Liver (tissue), 8 donors: ENCODE measurements at regions not wholly inside any gene's neighbourhood (a gene's known extent, or its start where the extent isn't known, plus 50 kb on each side); places are given as distances from the start of the nearest gene placed in this dataset.

Experiments
- DNase-seq: peaks from one replicate; pipeline ENCODE4 v3.0.0-alpha.2; 2017; ENCODE audit warnings: low spot score
- H3K27ac ChIP-seq, 2 donors: one replicate each; pipeline ENCODE4 v1.7.0; 2013; ENCODE audit warnings: inconsistent platforms in 2 of 2, low read length in 2 of 2, control low read depth in 1 of 2, low read depth in 1 of 2, mild to moderate bottlenecking in 1 of 2
- H3K27me3 ChIP-seq, 4 donors: one replicate each; pipeline versions ENCODE4 v1.6.1 to v1.7.0; 2013; ENCODE audit warnings: low read length in 3 of 4, inconsistent platforms in 1 of 4, mild to moderate bottlenecking in 1 of 4, moderate library complexity in 1 of 4; ENCODE audit not compliant: control insufficient read depth in 4 of 4, insufficient read depth in 4 of 4
- H3K36me3 ChIP-seq, 4 donors: one replicate each; pipeline versions ENCODE4 v1.6.1 to v1.7.0; 2013; ENCODE audit warnings: low read length in 3 of 4, mild to moderate bottlenecking in 3 of 4, low read depth in 1 of 4, moderate library complexity in 1 of 4; ENCODE audit not compliant: control insufficient read depth in 4 of 4, insufficient read depth in 3 of 4
- H3K4me1 ChIP-seq, 4 donors: one replicate each; pipeline versions ENCODE4 v1.6.1 to v1.7.0; 2013; ENCODE audit warnings: low read length in 3 of 4, mild to moderate bottlenecking in 3 of 4, moderate library complexity in 1 of 4; ENCODE audit not compliant: control insufficient read depth in 4 of 4, insufficient read depth in 4 of 4
- H3K4me3 ChIP-seq, 3 donors: one replicate each; pipeline versions ENCODE4 v1.6.1 to v1.7.0; 2013; ENCODE audit warnings: low read length in 3 of 3, control low read depth in 1 of 3, low read depth in 1 of 3, mild to moderate bottlenecking in 1 of 3
- H3K9ac ChIP-seq, 2 donors: one replicate each; pipeline ENCODE4 v1.7.0; 2013; ENCODE audit warnings: low read length in 2 of 2, mild to moderate bottlenecking in 2 of 2, moderate library complexity in 2 of 2, control low read depth in 1 of 2, low read depth in 1 of 2
- H3K9me3 ChIP-seq, 4 donors: one replicate each; pipeline versions ENCODE4 v1.6.1 to v1.7.0; 2013; ENCODE audit warnings: low read length in 3 of 4; ENCODE audit not compliant: control insufficient read depth in 4 of 4
- ATF3 ChIP-seq: IDR thresholded peaks from 2 replicates; pipeline ENCODE4 v1.6.1; 2016; ENCODE audit warnings: antibody characterized with exemption
- CTCF ChIP-seq: fragments of 150-350 bp; IDR thresholded peaks from 2 replicates; pipeline ENCODE4 v1.5.1; 2017; ENCODE audit warnings: improper control_type of control experiment, low read depth, low read length; ENCODE audit not compliant: missing input control
- FOXA1 ChIP-seq: IDR thresholded peaks from 2 replicates; pipeline ENCODE4 v1.6.1; 2016; ENCODE audit warnings: antibody characterized with exemption
- FOXA2 ChIP-seq: IDR thresholded peaks from 2 replicates; pipeline ENCODE4 v1.6.1; 2016; ENCODE audit warnings: antibody characterized with exemption
- GABPA ChIP-seq, 2 donors: IDR thresholded peaks in 1 of 2; conservative IDR thresholded peaks in 1 of 2; 2 replicates each; pipeline ENCODE4 v1.6.1; 2016; ENCODE audit warnings: antibody characterized with exemption in 2 of 2, mild to moderate bottlenecking in 1 of 2, moderate library complexity in 1 of 2
- HNF4A ChIP-seq, 2 donors: conservative IDR thresholded peaks; 2 replicates each; pipeline ENCODE4 v1.6.1; 2016; ENCODE audit warnings: antibody characterized with exemption in 2 of 2, mild to moderate bottlenecking in 2 of 2
- MAX ChIP-seq: IDR thresholded peaks from 2 replicates; pipeline ENCODE4 v1.6.1; 2016; ENCODE audit warnings: antibody characterized with exemption
- NR2F2 ChIP-seq: IDR thresholded peaks from 2 replicates; pipeline ENCODE4 v1.6.1; 2016; ENCODE audit warnings: antibody characterized with exemption
- RAD21 ChIP-seq, 2 donors: IDR thresholded peaks; 2 replicates each; pipeline ENCODE4 v1.6.1; 2016; ENCODE audit warnings: antibody characterized with exemption in 2 of 2, mild to moderate bottlenecking in 2 of 2
- REST ChIP-seq: IDR thresholded peaks from 2 replicates; pipeline ENCODE4 v1.6.1; 2016; ENCODE audit warnings: antibody characterized with exemption, mild to moderate bottlenecking
- SP1 ChIP-seq: IDR thresholded peaks from 2 replicates; pipeline ENCODE4 v1.6.1; 2018; ENCODE audit warnings: antibody characterized with exemption, mild to moderate bottlenecking
- TAF1 ChIP-seq: conservative IDR thresholded peaks from 2 replicates; pipeline ENCODE4 v1.6.1; 2016; ENCODE audit warnings: antibody characterized with exemption, mild to moderate bottlenecking
- YY1 ChIP-seq: IDR thresholded peaks from 2 replicates; pipeline ENCODE4 v1.6.1; 2016; ENCODE audit warnings: antibody characterized with exemption, mild to moderate bottlenecking
- ZBTB33 ChIP-seq: IDR thresholded peaks from 2 replicates; pipeline ENCODE4 v1.6.1; 2016; ENCODE audit warnings: antibody characterized with exemption
- WGBS: extraction: QIAGEN DNeasy Blood & Tissue Kit; methylation state at CpG from one replicate; pipeline ENCODE4 v1.1.7; 2013; 5-methylcytosine and 5-hydroxymethylcytosine counted together
- donor health status: healthy.
- donor health status: healthy.
- donor health status: healthy.
- donor health status: healthy.
- donor health status: healthy.

GRCh38 chr6:156688620-156688971 lies 88.6 kb upstream of the ARID1B start:
- no peak overlapping the region for H3K4me3 ChIP-seq
- TF ChIP-seq ZBTB33 (no peak), REST (no peak), TAF1 (no peak), RAD21 (IDR thresholded peaks at IDR 0.05) (no peak), ATF3 (no peak), FOXA1 (no peak), MAX (no peak), FOXA2 (no peak), HNF4A (conservative IDR thresholded peaks at IDR 0.05) (no peak), GABPA (IDR thresholded peaks at IDR 0.05 in 1 of 2, conservative IDR thresholded peaks at IDR 0.05 in 1 of 2) (no peak), SP1 (no peak), CTCF (no peak), NR2F2 (no peak)
- H3K9me3 ChIP-seq = no peaks in the 10 kb centered on the region
- H3K9ac ChIP-seq = no peak overlapping the region
- H3K27ac ChIP-seq = no peak overlapping the region
- DNase-seq = no peak
- H3K4me1 ChIP-seq = peaks cover 0 to 8% (median 7%) of the 10 kb centered on the region in 4 donors
- H3K36me3 ChIP-seq = no peaks in the 10 kb centered on the region
- H3K27me3 ChIP-seq = no peaks in the 10 kb centered on the region
- WGBS = 93% methylated on average over 1 of the region's 1 CpG

GRCh38 chr6:156687789-156688619 lies 89.2 kb upstream of the ARID1B start:
- Histone ChIP-seq H3K9ac (peak overlapping the region; percentile 37 to 80), H3K27me3 (no peaks in the 10 kb centered on the region), H3K27ac (peak overlapping the region; percentile 74 to 85), H3K9me3 (no peaks in the 10 kb centered on the region), H3K4me3 (peak overlapping the region; percentile 36 to 91 (median 88)), H3K36me3 (no peaks in the 10 kb centered on the region), H3K4me1 (peaks cover 0 to 8% (median 7%) of the 10 kb centered on the region in 4 donors)
- DNase-seq = peak; percentile 47
- 11% methylated on average over 22 of the region's 22 CpGs for WGBS
- TF ChIP-seq ZBTB33 (no peak), REST (peak; percentile 5), YY1 (peak; percentile 66), RAD21 (IDR thresholded peaks at IDR 0.05) (peak in 1 of 2 donors; percentile 33)
